ENCODE measurements at regions not wholly inside any gene's neighbourhood (a gene's known extent, or its start where the extent isn't known, plus 50 kb on each side); places are given as distances from the start of the nearest gene placed in this dataset.

DNA sequence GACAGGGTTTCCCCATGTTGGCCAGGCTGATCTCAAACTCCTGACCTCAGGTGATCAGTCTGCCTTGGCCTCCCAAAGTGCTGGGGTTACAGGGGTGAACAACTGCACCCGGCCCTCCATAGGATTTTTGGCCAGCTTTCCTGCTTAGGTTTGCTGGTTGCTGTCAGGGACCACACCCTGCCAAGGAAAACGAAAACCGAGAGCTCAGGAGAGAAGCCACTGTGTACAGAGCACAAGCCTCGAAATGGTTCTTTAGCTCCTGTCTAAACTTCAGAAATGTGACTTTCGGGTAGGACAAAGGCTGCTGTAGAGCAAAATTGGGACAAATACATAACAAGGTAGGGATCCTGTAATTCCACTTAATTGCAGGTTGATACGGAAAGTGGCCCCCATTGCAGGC lies 146.3 kb upstream of the ATP6AP2 start:
- Histone ChIP-seq H3K27ac (ENCODE audit: low read length) (no peak overlapping the region), H3K9ac (ENCODE audit: low read depth, low read length) (no peak overlapping the region), H3K4me1 (ENCODE audit: insufficient read depth, low read length) (no peaks in the 10 kb centered on the region), H3K27me3 (ENCODE audit: insufficient read depth, low read length, poor library complexity) (no peaks in the 10 kb centered on the region), H3K4me3 (ENCODE audit: low read depth in 1 of 2, low read length in 2 of 2) (no peak overlapping the region), H3K79me2 (ENCODE audit: insufficient read depth, low read length) (no peaks in the 10 kb centered on the region), H3K9me3 (ENCODE audit: insufficient read depth, low read length, severe bottlenecking) (no peaks in the 10 kb centered on the region), H3K4me2 (ENCODE audit: insufficient read depth, low read length) (no peak overlapping the region), H3K36me3 (ENCODE audit: insufficient read depth, low read length) (no peaks in the 10 kb centered on the region), H2AFZ (ENCODE audit: low read depth, low read length) (no peak overlapping the region), H4K20me1 (ENCODE audit: insufficient read depth, low read length) (no peaks in the 10 kb centered on the region)
- no peak for DNase-seq
- no peak for TF ChIP-seq EZH2 (IDR thresholded peaks at IDR 0.05; ENCODE audit: borderline replicate concordance, low read depth, low read length, severe bottlenecking)
- TF ChIP-seq, protein P1, sequence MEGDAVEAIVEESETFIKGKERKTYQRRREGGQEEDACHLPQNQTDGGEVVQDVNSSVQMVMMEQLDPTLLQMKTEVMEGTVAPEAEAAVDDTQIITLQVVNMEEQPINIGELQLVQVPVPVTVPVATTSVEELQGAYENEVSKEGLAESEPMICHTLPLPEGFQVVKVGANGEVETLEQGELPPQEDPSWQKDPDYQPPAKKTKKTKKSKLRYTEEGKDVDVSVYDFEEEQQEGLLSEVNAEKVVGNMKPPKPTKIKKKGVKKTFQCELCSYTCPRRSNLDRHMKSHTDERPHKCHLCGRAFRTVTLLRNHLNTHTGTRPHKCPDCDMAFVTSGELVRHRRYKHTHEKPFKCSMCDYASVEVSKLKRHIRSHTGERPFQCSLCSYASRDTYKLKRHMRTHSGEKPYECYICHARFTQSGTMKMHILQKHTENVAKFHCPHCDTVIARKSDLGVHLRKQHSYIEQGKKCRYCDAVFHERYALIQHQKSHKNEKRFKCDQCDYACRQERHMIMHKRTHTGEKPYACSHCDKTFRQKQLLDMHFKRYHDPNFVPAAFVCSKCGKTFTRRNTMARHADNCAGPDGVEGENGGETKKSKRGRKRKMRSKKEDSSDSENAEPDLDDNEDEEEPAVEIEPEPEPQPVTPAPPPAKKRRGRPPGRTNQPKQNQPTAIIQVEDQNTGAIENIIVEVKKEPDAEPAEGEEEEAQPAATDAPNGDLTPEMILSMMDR (IDR thresholded peaks at IDR 0.05; ENCODE audit: borderline replicate concordance, extremely low read depth, low read length, poor library complexity, severe bottlenecking): no peak
- no peak for ATAC-seq (ENCODE audit: insufficient read depth, low read depth)

DNA sequence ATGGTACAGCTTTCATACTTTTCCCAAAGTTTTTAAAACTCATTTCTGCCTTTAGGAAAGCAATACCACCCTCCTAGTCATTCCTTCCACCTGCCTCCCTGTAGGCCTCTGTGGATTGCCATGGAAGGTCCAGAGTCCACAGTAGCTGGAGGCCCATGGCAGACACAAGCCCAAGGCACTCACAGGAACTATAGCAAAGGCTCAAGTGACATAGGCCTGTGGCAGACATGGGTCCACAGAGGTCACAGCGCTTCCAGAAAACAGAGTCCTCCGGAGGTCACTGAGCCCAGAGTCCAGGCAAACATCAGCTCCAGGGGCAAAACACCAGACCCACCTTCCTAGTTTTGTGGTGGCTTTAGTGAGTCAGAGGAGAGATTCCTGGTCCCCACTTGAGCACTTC lies 147.6 kb upstream of the ATP6AP2 start:
- no peaks in the 10 kb centered on the region for H3K27me3 ChIP-seq (ENCODE audit: insufficient read depth, low read length, poor library complexity)
- no peaks in the 10 kb centered on the region for H3K4me1 ChIP-seq (ENCODE audit: insufficient read depth, low read length)
- no peaks in the 10 kb centered on the region for H4K20me1 ChIP-seq (ENCODE audit: insufficient read depth, low read length)
- ATAC-seq (ENCODE audit: insufficient read depth, low read depth): no peak
- H3K36me3 ChIP-seq (ENCODE audit: insufficient read depth, low read length): no peaks in the 10 kb centered on the region
- H2AFZ ChIP-seq (ENCODE audit: low read depth, low read length): no peak overlapping the region
- H3K79me2 ChIP-seq (ENCODE audit: insufficient read depth, low read length): no peaks in the 10 kb centered on the region
- no peak overlapping the region for H3K9ac ChIP-seq (ENCODE audit: low read depth, low read length)
- no peak overlapping the region for H3K4me3 ChIP-seq (ENCODE audit: low read depth in 1 of 2, low read length in 2 of 2)
- no peak overlapping the region for H3K4me2 ChIP-seq (ENCODE audit: insufficient read depth, low read length)
- H3K9me3 ChIP-seq (ENCODE audit: insufficient read depth, low read length, severe bottlenecking): no peaks in the 10 kb centered on the region
- no peak overlapping the region for H3K27ac ChIP-seq (ENCODE audit: low read length)
- TF ChIP-seq, protein P1 (IDR thresholded peaks at IDR 0.05; ENCODE audit: borderline replicate concordance, extremely low read depth, low read length, poor library complexity, severe bottlenecking): no peak
- TF ChIP-seq EZH2 (IDR thresholded peaks at IDR 0.05; ENCODE audit: borderline replicate concordance, low read depth, low read length, severe bottlenecking): no peak
- DNase-seq: no peak

DNA sequence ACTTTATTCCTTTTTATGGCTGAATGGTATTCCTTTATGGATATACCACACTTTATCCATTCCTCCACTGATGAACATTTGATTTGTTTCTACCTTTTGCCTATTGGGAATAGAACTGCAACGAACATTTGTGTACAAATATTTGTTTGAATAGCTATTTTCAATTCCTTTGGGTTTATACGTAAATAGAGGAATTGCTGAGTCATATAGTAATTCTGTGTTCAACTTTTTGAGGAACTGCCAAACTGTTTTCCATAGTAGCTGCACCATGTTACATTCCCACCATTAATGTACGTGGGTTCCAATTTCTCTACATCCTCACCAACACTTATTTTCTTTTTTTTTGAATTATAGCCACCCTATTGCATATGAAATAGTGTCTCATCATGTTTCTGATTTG lies 156.5 kb upstream of the ATP6AP2 start:
- DNase-seq: no peak
- Histone ChIP-seq H3K27me3 (ENCODE audit: insufficient read depth, low read length, poor library complexity) (no peaks in the 10 kb centered on the region), H3K4me2 (ENCODE audit: insufficient read depth, low read length) (no peak overlapping the region), H3K79me2 (ENCODE audit: insufficient read depth, low read length) (no peaks in the 10 kb centered on the region), H3K4me1 (ENCODE audit: insufficient read depth, low read length) (no peaks in the 10 kb centered on the region), H3K9me3 (ENCODE audit: insufficient read depth, low read length, severe bottlenecking) (no peaks in the 10 kb centered on the region), H4K20me1 (ENCODE audit: insufficient read depth, low read length) (no peaks in the 10 kb centered on the region), H3K36me3 (ENCODE audit: insufficient read depth, low read length) (no peaks in the 10 kb centered on the region), H3K27ac (ENCODE audit: low read length) (no peak overlapping the region), H3K9ac (ENCODE audit: low read depth, low read length) (no peak overlapping the region), H3K4me3 (ENCODE audit: low read depth in 1 of 2, low read length in 2 of 2) (no peak overlapping the region), H2AFZ (ENCODE audit: low read depth, low read length) (no peak overlapping the region)
- no peak for ATAC-seq (ENCODE audit: insufficient read depth, low read depth)
- no peak for TF ChIP-seq EZH2 (IDR thresholded peaks at IDR 0.05; ENCODE audit: borderline replicate concordance, low read depth, low read length, severe bottlenecking)
- TF ChIP-seq, protein P1 (IDR thresholded peaks at IDR 0.05; ENCODE audit: borderline replicate concordance, extremely low read depth, low read length, poor library complexity, severe bottlenecking): no peak

DNA sequence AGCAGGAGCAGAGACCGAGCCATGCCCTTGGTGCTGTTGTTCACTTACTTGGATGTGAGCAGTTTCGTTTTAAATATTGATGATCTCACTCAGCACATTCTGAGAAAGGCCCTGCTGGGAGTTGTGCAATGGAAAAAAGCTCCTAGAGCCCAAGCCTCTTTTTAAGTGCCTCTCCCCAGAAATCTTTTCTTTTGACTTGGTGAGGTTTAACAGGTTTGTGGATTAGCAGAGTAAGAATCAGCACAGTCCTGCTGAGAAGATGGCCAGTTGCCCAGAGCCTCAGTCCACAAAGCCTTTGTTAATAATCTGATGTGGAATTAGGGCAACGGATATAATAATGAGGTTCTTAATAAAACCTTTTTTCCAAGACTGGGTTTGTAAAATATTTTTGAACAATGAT lies 157.5 kb upstream of the ATP6AP2 start:
- H3K4me1 ChIP-seq (ENCODE audit: insufficient read depth, low read length): no peaks in the 10 kb centered on the region
- TF ChIP-seq EZH2 (IDR thresholded peaks at IDR 0.05; ENCODE audit: borderline replicate concordance, low read depth, low read length, severe bottlenecking): no peak
- TF ChIP-seq, protein P1 (IDR thresholded peaks at IDR 0.05; ENCODE audit: borderline replicate concordance, extremely low read depth, low read length, poor library complexity, severe bottlenecking): no peak
- DNase-seq: no peak
- H4K20me1 ChIP-seq (ENCODE audit: insufficient read depth, low read length): no peaks in the 10 kb centered on the region
- H3K27ac ChIP-seq (ENCODE audit: low read length): no peak overlapping the region
- H2AFZ ChIP-seq (ENCODE audit: low read depth, low read length): no peak overlapping the region
- ATAC-seq (ENCODE audit: insufficient read depth, low read depth): no peak
- no peaks in the 10 kb centered on the region for H3K36me3 ChIP-seq (ENCODE audit: insufficient read depth, low read length)
- no peaks in the 10 kb centered on the region for H3K79me2 ChIP-seq (ENCODE audit: insufficient read depth, low read length)
- no peak overlapping the region for H3K4me2 ChIP-seq (ENCODE audit: insufficient read depth, low read length)
- H3K9ac ChIP-seq (ENCODE audit: low read depth, low read length): no peak overlapping the region
- no peak overlapping the region for H3K4me3 ChIP-seq (ENCODE audit: low read depth in 1 of 2, low read length in 2 of 2)
- H3K27me3 ChIP-seq (ENCODE audit: insufficient read depth, low read length, poor library complexity): no peaks in the 10 kb centered on the region
- H3K9me3 ChIP-seq (ENCODE audit: insufficient read depth, low read length, severe bottlenecking): no peaks in the 10 kb centered on the region
